GM19372 (cell line): ENCODE measurements at regions not wholly inside any gene's neighbourhood (a gene's known extent, or its start where the extent isn't known, plus 50 kb on each side); places are given as distances from the start of the nearest gene placed in this dataset.

ENCODE experiments used
- ATAC-seq: cut with Tn5 transposase; IDR thresholded peaks from one replicate; pipeline ENCODE4 v1.9.1; 2021; ENCODE audit warnings: mild to moderate bottlenecking, low read depth, moderate library complexity; ENCODE audit not compliant: unreplicated experiment

DNA sequence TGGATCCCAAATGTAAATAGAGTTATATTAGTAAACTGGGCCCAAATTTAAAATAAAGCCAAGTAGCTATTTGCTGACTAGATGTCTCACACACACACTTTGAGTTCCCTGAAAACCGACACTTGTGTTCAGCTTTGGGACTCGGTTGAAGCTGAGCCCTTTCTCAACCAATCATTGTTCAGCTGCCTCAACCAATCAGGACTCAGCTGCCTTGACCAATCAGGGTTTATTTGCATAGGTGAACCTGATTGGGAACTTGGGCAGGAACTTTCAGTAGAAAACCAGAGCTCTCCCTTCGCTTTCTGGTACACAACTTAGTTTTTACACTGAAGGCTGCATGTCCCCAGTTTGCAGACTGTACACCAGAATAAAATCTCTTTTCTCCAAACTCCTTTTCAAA is 301.7 kb downstream of the FOXA2 start:
- ATAC-seq: no peak

GRCh38 chr20:22274330-22274729 is 310.0 kb downstream of the FOXA2 start:
- ATAC-seq: no peak

GRCh38 chr20:22268675-22269074 is 315.7 kb downstream of the FOXA2 start:
- ATAC-seq: no peak

- ATAC-seq: no peak
Observed at GRCh38 chr20:22264917-22265316, 319.5 kb downstream of the FOXA2 start.

- no peak for ATAC-seq
Observed at GRCh38 chr20:22260506-22260905, 323.9 kb downstream of the FOXA2 start.

DNA sequence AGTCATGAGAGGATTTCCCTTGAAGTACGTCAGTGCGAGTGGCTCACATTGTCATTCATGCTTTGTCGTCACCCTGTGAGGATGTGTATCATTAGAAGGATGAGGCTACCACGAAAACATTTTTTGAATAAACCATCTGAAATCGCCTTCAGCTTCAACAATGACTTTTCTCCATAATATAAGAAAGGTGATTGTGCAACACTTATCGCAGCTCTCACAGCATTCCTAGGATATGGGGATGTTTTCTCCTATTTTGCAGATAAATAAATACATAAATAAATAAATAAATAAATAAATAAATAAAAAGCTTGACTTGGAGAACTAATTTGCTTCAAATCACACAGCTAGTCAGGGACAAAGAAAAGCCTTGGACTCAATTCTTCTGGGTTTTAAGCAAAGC is 326.5 kb downstream of the FOXA2 start:
- ATAC-seq: no peak

- ATAC-seq: no peak
Observed at GRCh38 chr20:22248051-22248667, 336.2 kb downstream of the FOXA2 start.

DNA sequence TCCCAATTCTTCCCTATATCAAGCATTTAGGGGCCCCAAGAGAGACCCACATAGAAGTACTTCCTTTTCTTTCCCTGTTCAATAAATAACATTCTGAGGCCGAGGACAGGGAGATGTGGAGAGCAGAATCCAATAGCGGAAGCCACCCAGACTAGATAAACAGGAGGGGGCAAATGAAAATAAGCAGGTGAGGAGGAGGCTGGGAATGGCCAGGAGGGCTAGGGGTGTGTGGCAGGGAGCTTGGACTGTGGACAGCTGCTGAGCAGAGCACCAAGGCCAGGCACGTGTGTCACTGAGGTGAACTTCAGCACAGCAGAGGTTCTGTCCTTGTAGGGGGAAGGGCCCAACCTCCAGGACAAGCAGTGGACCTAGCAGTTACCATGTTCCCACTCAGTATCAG is 339.2 kb downstream of the FOXA2 start:
- no peak for ATAC-seq

DNA sequence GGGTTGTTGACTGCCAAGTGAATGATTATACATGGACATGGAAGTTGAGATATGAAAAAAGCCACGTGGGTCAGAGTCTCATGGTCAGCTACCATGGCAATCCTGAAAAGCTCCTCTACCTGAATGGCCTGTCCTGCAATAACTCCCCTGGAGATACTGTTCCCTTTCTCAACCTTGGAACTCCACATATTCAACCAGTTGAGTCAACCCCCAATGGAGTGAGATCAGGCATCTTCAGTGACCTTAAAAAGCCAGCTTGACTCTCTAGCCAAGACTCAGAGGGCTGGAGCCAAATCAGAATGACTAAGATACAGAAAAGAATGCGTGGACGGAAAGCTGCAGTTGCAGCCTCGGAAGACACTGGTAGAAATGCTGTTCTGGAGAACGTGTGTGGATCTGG is 341.3 kb downstream of the FOXA2 start:
- ATAC-seq: no peak

- no peak for ATAC-seq
Observed at GRCh38 chr20:22241609-22242008, 342.8 kb downstream of the FOXA2 start.

DNA sequence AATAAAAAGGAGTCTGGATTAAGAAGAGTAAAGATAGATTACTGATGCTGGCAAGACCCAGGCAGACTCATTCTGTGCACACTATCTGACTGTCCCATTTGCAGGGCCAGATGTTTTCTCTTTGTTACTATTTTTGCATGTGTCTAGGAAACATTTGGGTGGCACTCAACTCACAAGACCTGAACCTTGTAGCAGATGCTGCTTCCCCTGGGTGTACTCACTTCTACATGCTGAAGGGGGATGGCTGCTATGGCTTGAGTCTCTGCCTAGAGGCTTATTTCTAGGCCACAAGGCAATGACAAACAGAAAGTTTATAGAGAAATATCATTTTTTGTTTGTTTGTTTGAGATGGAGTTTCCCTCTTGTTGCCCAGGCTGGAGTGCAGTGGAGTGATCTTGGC is 351.4 kb downstream of the FOXA2 start:
- no peak for ATAC-seq

GRCh38 chr20:22232473-22232872 is 351.9 kb downstream of the FOXA2 start:
- ATAC-seq: no peak

GRCh38 chr20:22226849-22227700 is 357.3 kb downstream of the FOXA2 start:
- ATAC-seq: no peak

GRCh38 chr20:22223236-22223635 is 361.1 kb downstream of the FOXA2 start:
- no peak for ATAC-seq

GRCh38 chr20:22217712-22218352 is 366.5 kb downstream of the FOXA2 start:
- no peak for ATAC-seq

- no peak for ATAC-seq
Observed at GRCh38 chr20:22216984-22217383, 367.4 kb downstream of the FOXA2 start.

DNA sequence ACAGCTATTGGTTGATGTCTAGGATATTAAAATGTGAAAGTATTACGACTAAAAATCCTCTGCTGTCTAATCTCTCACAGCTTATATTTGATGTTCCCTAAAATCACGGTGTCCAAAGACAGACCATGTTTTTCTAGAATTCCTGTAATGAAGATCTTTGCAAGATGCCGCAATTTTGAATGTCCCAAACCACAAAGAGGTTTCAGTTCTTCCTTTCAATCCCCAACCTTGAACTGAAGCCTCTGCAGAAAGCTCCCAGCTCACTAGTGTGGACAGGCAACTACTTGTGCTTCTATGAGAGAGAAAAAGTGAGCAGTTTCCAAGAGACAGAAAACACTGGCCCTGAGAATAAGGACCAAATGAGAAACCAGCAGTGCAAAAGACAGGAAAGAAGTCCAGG is 370.1 kb downstream of the FOXA2 start:
- no peak for ATAC-seq

DNA sequence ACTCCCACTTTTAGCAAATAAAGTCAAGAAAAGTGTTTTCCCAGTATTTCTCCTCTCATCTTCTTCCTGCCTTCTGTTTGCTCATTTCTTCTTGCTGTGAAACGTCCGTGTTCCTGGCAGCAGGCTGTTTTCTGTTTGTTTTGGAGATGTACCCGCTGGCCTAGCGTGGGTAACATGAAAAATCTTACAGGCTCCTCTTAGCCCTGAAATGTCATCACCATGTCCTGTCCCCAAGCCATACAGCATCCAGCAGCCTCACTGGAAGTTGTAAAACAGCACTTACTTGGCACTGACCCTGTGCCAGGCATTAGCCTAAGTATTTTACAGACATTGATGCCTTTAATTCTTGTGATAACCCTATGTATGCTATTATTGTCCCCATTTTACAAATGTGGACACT is 371.1 kb downstream of the FOXA2 start:
- no peak for ATAC-seq

GRCh38 chr20:22207280-22207679 is 377.1 kb downstream of the FOXA2 start:
- no peak for ATAC-seq

DNA sequence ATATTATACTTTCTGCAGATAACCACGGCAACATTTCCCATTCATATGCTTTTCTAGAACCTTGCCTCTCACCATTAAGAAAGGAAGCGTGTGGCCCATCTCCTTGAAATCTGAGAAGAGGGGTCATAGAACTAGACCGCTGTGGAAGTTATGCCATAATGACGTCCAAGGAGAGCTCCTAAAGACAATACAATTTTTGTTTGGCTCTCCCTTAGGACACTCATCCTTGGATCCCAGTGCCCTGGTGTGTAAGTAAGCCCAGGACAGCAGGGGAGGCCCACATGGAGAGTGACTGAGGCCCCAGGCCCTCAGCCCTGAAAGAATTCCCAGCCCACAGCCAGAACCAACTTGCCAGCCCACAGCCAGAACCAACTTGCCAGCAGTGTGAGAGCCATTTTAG is 379.6 kb downstream of the FOXA2 start:
- ATAC-seq: no peak

DNA sequence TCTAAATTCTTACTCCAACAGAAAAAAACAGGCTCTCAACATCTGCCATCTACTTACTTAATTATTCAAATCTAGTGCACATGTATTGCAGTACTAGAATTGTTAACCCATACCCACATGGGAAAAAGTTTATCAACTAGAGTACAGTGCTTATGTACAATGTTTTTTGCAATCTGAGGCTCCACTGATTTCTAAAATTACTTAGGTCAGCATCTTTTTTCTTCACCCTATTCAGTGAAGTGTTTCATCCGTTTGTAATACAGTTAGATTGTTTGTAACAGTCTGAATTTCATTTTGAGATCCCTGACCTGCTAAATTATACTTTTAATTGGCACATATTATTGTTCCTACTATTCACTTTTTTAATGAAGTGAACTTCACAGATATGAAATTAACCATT is 402.2 kb downstream of the FOXA2 start:
- ATAC-seq: no peak

DNA sequence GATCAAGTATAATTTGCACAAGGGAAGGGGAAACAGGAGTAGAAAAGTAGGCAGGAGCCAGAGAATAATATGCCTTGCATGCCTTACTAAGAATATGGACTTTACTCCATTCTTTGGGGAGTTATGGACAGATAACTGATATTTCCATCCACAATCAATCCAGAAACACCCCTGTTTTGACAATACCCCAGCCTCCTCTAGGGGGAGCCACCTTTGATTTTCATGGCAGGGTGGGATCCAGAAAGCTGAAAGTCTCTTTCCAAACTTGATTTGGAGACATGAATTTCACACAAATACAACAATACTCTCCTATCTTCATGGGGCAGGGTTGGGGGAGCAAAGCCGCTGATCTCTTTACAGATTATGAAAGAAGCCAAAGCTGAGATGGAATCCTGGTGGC is 404.1 kb downstream of the FOXA2 start:
- no peak for ATAC-seq
